SKM-1 treated with dmso at 0.1 percent for 144 hours (cell line): ENCODE measurements at regions not wholly inside any gene's neighbourhood (a gene's known extent, or its start where the extent isn't known, plus 50 kb on each side); places are given as distances from the start of the nearest gene placed in this dataset.

Experiments
- DNase-seq: peaks from one replicate; lab custom pipeline; 2025; ENCODE audit not compliant: unreplicated experiment; lab: John Stamatoyannopoulos, UW

DNA sequence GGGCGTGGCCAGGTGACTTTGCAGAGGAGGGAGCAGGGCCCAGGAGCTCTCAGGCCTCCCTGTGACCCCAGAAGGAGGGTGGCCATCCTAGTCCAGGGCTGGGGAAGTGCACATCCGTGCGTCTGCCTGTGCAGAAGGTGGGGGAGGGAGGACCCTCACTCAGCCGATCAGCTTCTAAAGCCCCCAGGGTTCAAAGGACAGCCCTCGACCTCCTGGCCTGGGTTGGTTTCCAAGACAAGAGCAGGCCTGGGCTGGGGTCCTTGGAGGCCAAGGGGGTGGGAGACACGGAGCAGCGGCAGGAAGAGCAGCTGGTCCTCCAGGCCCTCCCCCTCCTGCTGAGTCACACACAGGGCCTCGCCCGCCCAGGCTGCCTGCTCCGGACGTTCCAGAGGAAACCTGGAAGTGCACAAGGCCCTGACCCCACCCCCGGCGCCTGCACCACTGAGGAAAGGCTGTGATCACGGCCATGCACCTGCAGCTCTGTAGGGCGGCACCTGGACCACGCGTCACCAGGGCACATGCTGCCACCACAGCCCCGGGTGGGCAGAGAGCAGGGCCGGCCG is 67.1 kb upstream of the ZNF469 start:
- DNase-seq: no peak

DNA sequence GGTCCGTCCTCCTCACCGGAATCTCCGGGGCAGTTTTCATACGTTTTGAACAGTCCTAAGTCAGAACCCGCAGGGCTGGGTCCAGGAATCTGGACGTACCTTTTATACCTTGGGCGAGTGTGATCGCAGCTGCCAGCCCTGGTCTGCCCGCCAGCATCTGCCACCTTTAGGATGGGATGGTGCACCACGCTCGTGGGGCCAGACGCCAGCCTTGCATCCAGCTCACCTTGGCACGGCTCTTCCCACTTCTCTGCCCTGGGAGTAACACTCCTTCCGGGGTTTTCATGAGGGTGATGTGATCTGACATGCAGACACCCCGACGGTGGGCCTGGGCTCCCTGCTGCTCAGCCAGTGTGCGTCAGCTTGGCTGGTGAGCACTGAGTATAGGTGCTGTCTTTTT is 66.6 kb upstream of the ZNF469 start:
- DNase-seq: no peak

DNA sequence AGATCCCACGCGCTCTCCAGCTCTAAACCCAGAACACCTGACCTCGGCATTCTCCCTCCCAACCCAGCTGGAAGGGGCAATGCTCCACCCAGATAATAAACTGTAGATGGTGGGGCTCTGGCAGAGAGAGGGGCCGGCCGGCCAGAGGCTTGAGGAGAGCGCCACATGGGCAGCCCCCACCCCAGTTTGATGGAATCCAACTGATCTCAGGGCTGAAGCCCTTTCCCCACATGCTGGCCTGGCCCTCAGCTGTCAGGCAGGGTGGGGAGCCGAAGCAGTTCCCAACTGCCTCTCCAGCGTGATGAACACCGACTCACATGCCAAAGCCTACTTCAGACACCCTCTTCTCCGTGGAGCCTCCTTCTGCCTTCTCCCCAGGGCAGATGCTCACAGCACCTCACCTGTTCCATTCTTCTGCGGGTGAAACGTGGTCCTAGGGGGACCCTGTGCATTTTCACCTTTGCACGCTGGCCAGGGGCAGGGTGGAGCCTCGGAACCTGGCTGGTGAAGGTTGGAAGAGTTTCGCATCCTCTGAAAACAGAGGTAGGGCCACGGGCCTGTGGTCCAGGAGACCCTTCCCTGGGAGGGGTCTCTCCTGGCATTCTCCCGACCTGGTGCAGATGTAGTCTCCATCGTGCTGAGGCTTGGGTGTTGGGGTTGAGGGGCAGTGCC is 65.7 kb upstream of the ZNF469 start:
- DNase-seq: no peak

- no peak for DNase-seq
Observed at GRCh38 chr16:88317613-88317965, 65.2 kb upstream of the ZNF469 start.

DNA sequence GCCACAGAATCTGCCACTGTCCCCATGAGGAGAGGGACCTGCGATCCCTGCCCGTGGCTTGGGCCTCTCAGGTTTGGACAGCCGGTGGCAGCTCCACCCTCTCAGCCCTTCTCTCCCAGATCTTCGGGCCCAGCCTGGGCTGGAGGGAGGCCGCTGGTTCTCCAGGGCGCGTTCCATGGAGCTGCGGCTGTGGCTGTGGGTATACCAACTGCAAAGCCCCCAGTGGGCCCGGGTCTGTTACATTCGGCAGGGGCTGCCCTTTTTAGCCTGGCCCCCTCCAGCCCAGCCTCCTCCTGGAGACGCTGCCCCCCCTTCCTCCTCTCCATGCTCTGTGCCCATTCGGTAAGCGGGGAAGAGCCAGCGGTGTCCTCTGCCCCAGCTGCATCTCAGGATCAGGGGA is 64.7 kb upstream of the ZNF469 start:
- no peak for DNase-seq

GRCh38 chr16:88318521-88318920 is 64.2 kb upstream of the ZNF469 start:
- DNase-seq: no peak

- DNase-seq: no peak
Observed at GRCh38 chr16:88319116-88319965, 63.4 kb upstream of the ZNF469 start.

DNA sequence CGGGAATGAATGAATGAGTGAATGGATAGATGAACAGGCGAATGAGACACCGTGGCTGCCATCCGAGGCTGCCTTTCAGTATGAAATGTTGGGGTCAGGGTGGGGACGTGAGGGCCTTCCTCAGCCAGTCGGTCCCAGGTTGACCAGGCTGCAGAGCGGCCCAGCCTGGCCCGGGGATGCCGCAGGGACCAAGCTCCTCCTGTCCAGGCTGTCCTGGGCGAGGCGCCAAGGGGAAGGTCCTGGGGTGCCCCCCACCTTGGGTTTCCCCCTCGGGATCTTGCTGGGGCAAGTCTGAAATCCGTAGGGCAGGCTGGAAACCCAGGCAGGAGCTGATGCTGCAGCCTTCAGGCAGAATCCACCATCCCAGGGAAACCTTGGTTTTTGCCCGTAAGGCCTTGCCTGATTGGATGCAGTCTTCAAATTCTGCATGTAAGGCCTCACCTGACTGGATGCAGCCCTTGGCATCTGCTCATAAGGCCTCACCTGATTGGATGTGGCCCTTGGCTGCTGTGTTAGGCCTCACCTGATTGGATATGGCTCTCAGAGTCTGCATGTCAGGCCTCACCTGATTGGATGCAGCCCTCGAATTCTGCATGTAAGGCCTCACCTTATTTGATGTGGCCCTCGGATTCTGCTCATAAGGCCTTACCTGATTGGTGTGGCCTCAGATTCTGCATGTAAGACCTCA is 61.7 kb upstream of the ZNF469 start:
- DNase-seq: no peak

DNA sequence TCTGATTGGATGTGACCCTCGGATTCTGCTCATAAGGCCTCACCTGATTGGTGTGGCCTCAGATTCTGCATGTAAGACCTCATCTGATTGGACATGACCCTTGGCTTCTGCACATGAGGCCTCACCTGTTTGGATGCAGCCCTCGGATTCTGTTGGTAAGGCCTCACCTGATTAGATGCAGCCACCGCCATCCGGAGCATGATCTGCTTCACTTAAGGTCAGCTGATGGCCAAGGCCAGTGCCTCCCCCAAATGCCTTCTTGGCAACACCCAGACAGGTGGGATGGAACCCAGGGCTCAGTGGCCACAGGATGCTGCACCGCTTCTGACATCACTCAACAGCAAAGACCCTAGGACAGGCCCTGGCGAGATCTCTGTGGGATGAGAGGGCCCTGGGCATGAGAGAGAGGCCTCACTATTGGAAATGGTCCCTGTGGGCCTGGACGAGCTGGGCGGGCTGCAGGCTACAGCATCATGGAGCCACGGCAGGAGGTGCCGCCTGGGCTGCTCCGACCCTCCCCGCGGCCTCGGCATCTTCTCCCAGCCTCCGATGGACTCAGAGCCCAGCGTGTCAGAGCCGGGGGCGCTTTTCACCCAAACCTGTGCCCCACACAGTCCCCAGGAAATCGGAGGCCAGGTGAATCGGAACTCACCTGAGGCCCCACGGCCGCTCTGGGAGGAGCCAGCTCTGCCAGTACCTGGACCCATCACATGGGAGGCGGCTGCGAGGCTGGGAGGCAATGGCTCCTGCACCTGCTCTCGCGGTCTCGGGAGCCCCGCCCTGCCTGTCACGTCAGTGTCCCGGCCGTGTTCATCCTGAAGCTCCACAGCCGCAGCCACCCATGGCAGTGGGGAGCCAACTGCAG is 60.9 kb upstream of the ZNF469 start:
- no peak for DNase-seq

DNA sequence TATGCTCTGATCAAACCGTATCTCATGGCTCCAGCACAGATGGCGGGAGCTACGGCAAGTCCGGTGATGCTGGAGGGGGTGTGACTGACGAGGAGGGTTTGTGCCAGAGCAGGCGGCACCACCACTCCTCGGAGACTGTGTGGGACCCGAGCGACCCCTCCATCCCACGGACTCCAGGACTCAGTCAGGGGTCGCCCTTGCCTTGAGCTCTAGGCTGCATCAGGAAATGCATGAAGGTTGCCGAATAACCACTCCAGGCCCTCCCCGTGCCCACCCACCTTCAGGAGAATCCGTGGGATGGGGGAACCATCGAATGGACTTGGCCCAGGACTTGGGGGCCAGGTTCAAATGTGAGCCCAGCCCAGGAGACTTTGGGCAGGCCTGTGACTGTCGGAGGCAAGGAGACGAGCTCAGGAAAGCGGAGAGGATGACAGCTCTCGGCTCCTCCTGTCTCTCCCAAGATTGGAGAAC is 60.2 kb upstream of the ZNF469 start:
- no peak for DNase-seq

GRCh38 chr16:88323041-88323440 is 59.7 kb upstream of the ZNF469 start:
- no peak for DNase-seq

- DNase-seq: no peak
Observed at GRCh38 chr16:88323546-88324330, 59.0 kb upstream of the ZNF469 start.

DNA sequence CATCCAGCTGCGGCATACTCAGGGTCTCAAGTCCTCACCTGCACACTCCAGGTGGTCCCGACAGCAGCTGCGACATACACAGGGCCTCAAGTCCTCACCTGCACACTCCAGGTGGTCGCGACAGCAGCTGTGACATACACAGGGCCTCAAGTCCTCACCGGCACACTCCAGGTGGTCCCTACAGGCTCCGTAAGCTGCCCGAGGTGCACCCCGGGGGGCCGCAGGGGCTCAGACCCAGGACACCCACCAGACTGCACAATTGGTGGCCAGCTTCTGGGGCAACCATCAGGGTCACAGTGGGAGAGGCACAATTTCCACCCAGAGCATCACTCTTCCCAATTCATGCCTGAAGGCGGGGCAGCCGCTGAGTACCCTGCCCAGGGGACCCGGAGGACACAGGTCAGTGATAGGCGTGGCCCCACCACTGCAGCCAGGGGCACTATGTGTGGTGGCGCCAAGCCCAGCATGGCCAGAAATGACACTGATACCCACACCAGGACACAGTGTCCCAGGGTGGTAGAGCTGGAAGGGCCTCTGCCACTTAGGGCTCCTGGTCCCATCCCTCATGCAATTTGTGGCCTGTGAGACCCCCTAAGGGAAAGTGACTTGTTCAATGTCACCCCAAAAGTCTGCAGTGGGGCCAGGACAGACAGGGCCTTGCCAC is 57.5 kb upstream of the ZNF469 start:
- DNase-seq: no peak

- no peak for DNase-seq
Observed at GRCh38 chr16:88325976-88326375, 56.8 kb upstream of the ZNF469 start.

- no peak for DNase-seq
Observed at GRCh38 chr16:88326611-88327485, 55.9 kb upstream of the ZNF469 start.

DNA sequence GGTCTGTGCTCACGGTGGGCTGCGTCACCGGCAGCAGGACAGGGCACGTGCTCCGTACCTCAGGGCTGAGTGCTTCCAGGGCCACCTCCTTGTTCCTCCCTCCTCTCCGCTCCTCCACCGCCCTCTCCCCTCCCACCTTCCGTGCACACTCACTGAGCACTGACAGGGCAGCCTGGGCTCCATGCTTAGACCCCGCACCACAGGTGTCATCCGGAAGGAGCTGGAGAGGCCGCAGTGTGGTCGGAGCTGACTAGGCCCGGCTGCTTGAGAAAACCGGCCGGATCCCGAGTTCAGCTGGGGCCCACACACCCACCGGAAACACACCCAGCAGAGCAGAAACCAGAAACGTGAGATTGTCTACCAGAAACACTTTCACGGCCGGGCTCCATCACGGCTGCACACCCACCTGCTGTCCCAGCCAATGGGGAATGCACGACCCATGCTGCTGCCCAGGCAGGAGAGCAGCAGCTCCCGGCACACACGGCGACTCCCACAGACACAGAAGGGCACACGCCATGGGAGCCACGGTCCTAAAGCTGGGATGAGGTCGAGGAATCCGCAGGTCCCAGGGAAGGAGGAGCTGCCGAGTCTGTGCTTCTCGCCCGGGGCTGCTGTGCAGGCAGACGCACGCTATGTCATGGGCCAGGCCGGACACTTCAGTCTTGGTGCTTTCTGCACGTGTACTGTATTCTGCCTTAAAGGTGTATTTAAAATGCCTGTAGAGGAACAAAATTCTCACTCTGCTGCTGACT is 55.0 kb upstream of the ZNF469 start:
- DNase-seq: no peak

- no peak for DNase-seq
Observed at GRCh38 chr16:88328313-88328980, 54.3 kb upstream of the ZNF469 start.
